Esophagus muscularis mucosa (tissue), 4 donors: ENCODE measurements at regions not wholly inside any gene's neighbourhood (a gene's known extent, or its start where the extent isn't known, plus 50 kb on each side); places are given as distances from the start of the nearest gene placed in this dataset.
"Not testable (repeated sequence)": the region's sequence is repeated elsewhere in the genome, so short reads cannot be mapped to it uniquely, and the experiment has no call there.

Experiments
- DNase-seq: peaks from one replicate; pipeline ENCODE4 v3.0.0-alpha.2; 2017; ENCODE audit errors: extremely low spot score
- H3K27ac ChIP-seq, 4 donors: fragments of 200-600 bp; sonication (generic); replicated peaks in 1 of 4; 1 replicate in 3 of 4; 2 replicates in 1 of 4; pipeline ENCODE4 v1.5.1; 2016 to 2019; ENCODE audit warnings: mild to moderate bottlenecking in 1 of 4
- H3K27me3 ChIP-seq, 4 donors: fragments of 200-600 bp; sonication (generic); one replicate each; pipeline versions ENCODE4 v1.5.1 to v1.6.0; 2016 to 2019
- H3K36me3 ChIP-seq, 4 donors: fragments of 200-600 bp; sonication (generic); one replicate each; pipeline ENCODE4 v1.5.1; 2016 to 2019
- H3K4me1 ChIP-seq, 4 donors: fragments of 200-600 bp; sonication (generic); one replicate each; pipeline ENCODE4 v1.5.1; 2016 to 2019
- H3K4me3 ChIP-seq, 4 donors: fragments of 200-600 bp; sonication (generic); 1 replicate in 2 of 4; 2 replicates in 2 of 4; pipeline ENCODE4 v1.5.1; 2016 to 2019; ENCODE audit warnings: mild to moderate bottlenecking in 4 of 4, moderate library complexity in 1 of 4
- H3K9me3 ChIP-seq, 4 donors: fragments of 200-600 bp; sonication (generic); 1 replicate in 3 of 4; 2 replicates in 1 of 4; pipeline ENCODE4 v1.5.1; 2016 to 2019
- EP300 ChIP-seq: sonication (generic); formaldehyde crosslinking; IDR thresholded peaks from one replicate; pipeline ENCODE4 v1.6.1; 2017; ENCODE audit warnings: antibody characterized with exemption
- POLR2A ChIP-seq: fragments of 450-650 bp; IDR thresholded peaks from one replicate; pipeline ENCODE4 v1.6.1; 2017; ENCODE audit warnings: antibody characterized with exemption, moderate library complexity, mild to moderate bottlenecking, low read depth
- POLR2AphosphoS5 ChIP-seq, 2 donors: sonication (generic); formaldehyde crosslinking; IDR thresholded peaks; one replicate each; pipeline ENCODE4 v1.6.1; 2017; ENCODE audit warnings: antibody characterized with exemption in 2 of 2
- WGBS: methylation state at CpG from one replicate; pipeline ENCODE4 v1.1.5; 2018; 5-methylcytosine and 5-hydroxymethylcytosine counted together
- intact Hi-C: fragments of 100-400 bp; cut with DNase I; formaldehyde crosslinking; loops from one replicate; pipeline ENCODE4 v1.15.1; 2023
- TF ChIP-seq, protein P1 (sequence below), 3 experiments: fragments of 200-600 bp in 2 of 3; fragments of 450-650 bp in 1 of 3; sonication (generic) in 2 of 3; IDR thresholded peaks; one replicate each; pipeline ENCODE4 v1.5.1; 2017 to 2019; ENCODE audit warnings: antibody characterized with exemption in 3 of 3, mild to moderate bottlenecking in 2 of 3, moderate library complexity in 1 of 3

DNA sequence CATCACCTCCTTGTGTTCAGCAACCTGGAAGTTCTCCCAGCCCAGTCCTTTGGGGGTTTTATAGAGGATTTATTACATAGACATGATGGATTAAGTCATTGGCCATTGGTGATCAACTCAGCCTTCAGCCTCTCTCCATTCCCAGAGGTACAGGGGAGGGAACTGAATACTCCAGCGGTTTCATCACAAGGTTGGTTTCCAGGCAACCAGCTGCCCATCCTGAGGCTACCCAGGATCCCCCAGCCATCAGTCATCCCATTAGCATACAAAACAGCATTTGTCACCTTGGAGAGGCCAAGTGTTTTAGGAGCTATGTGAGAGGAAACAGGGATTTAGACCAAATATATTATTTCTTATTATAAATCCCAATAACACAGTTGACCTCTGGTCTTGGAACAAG is 584.8 kb upstream of the NRP1 start:
- intact Hi-C loops = no loop called here
- Histone ChIP-seq H3K9me3 (no peaks in the 10 kb centered on the region), H3K36me3 (no peaks in the 10 kb centered on the region), H3K27me3 (no peaks in the 10 kb centered on the region), H3K27ac (no peak overlapping the region), H3K4me1 (peaks cover 0 to 6% (median 0%) of the 10 kb centered on the region in 4 donors), H3K4me3 (no peak overlapping the region)
- 100% methylated on average over 1 of the region's 1 CpG for WGBS
- no peak for DNase-seq
- TF ChIP-seq POLR2AphosphoS5 (IDR thresholded peaks at IDR 0.05) (no peak), POLR2A (no peak), EP300 (no peak)
- TF ChIP-seq, protein P1, sequence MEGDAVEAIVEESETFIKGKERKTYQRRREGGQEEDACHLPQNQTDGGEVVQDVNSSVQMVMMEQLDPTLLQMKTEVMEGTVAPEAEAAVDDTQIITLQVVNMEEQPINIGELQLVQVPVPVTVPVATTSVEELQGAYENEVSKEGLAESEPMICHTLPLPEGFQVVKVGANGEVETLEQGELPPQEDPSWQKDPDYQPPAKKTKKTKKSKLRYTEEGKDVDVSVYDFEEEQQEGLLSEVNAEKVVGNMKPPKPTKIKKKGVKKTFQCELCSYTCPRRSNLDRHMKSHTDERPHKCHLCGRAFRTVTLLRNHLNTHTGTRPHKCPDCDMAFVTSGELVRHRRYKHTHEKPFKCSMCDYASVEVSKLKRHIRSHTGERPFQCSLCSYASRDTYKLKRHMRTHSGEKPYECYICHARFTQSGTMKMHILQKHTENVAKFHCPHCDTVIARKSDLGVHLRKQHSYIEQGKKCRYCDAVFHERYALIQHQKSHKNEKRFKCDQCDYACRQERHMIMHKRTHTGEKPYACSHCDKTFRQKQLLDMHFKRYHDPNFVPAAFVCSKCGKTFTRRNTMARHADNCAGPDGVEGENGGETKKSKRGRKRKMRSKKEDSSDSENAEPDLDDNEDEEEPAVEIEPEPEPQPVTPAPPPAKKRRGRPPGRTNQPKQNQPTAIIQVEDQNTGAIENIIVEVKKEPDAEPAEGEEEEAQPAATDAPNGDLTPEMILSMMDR (IDR thresholded peaks at IDR 0.05) = no peak

DNA sequence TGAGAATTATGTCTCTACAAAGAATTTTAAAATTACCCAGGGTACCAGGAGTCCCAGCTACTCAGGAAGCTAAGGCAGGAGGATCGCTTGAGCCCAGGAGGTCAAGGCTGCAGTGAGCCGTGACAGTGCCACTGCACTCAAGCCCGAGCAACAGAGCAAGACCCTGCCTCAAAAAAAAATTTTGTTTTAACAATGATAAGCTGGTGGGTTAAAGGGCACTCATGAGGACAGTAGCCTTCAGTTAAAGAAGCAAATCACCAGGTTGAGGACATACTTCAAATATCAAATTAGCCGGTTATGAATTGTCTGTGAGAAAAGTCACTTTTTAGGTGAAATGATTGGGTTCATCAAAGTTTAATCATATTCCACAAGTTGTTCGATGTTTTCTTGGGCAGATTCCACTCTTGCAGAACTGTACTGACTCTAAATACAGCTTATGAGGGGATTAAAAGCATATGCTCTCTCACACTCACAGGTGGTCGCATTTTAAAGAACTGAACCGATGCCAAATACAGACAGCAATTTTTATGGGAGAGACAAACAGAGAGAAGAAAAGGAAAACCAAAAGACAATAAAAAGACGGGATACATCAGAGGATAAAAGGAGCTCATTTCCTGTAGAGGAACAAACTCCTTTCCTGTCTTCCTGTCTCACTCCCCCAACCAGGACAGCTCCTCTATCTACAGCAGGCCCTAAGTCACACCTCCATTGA is 582.8 kb upstream of the NRP1 start:
- 85% methylated on average over 8 of the region's 8 CpGs for WGBS
- no peak for DNase-seq
- H3K27ac ChIP-seq = no peak overlapping the region

DNA sequence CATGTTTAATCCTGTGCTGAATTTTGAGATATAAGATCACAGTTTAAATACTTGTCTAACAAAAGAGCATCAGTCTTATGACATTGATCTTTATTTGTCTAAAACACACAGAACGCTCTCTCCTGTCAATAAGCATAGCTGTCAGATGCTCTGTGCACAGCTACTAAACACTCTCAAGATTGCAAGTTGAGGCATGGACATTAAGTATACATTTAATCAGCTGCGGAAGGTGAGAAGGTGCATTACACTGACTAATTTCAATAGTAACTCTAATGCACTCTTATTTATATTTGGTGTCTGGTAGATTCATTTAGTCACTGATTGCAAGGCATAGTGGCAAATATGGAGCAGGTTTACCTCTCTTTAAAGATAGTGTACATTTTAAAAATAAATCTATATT is 580.3 kb upstream of the NRP1 start:
- H3K4me1 ChIP-seq = peaks cover 0 to 6% (median 0%) of the 10 kb centered on the region in 4 donors
- 95% methylated on average over 2 of the region's 2 CpGs for WGBS

More for the DNA sequence above, 582.8 kb upstream of the NRP1 start:
- no peaks in the 10 kb centered on the region for H3K9me3 ChIP-seq
- H3K4me3 ChIP-seq = no peak overlapping the region
- no peaks in the 10 kb centered on the region for H3K27me3 ChIP-seq
- TF ChIP-seq POLR2AphosphoS5 (IDR thresholded peaks at IDR 0.05) = no peak
- TF ChIP-seq, protein P1 (IDR thresholded peaks at IDR 0.05) = no peak
- TF ChIP-seq POLR2A = no peak
- TF ChIP-seq EP300 = no peak
- H3K36me3 ChIP-seq = no peaks in the 10 kb centered on the region
- intact Hi-C loops = no loop called here
- peaks cover 0 to 6% (median 0%) of the 10 kb centered on the region in 4 donors for H3K4me1 ChIP-seq

DNA sequence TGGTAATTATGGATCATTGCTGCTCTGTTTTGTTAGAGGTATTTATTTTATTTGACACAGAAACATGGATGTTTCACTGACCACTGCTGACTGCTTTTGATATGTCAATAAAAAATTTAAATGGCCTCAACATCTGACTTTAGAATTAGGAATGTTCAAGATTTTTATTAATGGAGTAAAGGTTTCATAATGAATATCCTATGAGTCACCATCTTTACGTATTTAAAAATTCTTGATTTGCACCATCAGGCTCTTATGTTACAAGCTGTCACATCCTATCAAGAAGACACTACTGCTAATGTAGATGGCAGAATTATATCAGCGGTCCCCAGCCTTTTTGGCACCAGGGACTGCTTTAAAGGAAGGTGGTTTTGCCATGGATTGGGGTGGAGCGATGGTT is 578.7 kb upstream of the NRP1 start:
- Histone ChIP-seq H3K27ac (no peak overlapping the region), H3K27me3 (no peaks in the 10 kb centered on the region), H3K4me3 (no peak overlapping the region), H3K9me3 (no peaks in the 10 kb centered on the region), H3K36me3 (no peaks in the 10 kb centered on the region), H3K4me1 (peaks cover 0 to 6% (median 0%) of the 10 kb centered on the region in 4 donors)
- TF ChIP-seq POLR2A (no peak), POLR2AphosphoS5 (IDR thresholded peaks at IDR 0.05) (no peak), EP300 (no peak)
- TF ChIP-seq, protein P1 (IDR thresholded peaks at IDR 0.05) = no peak
- intact Hi-C loops = no loop called here
- 85% methylated on average over 3 of the region's 3 CpGs for WGBS
- no peak for DNase-seq

More for the DNA sequence above, 580.3 kb upstream of the NRP1 start:
- Histone ChIP-seq H3K4me3 (no peak overlapping the region), H3K27ac (no peak overlapping the region), H3K36me3 (no peaks in the 10 kb centered on the region), H3K27me3 (no peaks in the 10 kb centered on the region), H3K9me3 (no peaks in the 10 kb centered on the region)
- TF ChIP-seq POLR2A (no peak), POLR2AphosphoS5 (IDR thresholded peaks at IDR 0.05) (no peak), EP300 (no peak)
- TF ChIP-seq, protein P1 (IDR thresholded peaks at IDR 0.05) = no peak
- intact Hi-C loops = no loop called here
- no peak for DNase-seq

DNA sequence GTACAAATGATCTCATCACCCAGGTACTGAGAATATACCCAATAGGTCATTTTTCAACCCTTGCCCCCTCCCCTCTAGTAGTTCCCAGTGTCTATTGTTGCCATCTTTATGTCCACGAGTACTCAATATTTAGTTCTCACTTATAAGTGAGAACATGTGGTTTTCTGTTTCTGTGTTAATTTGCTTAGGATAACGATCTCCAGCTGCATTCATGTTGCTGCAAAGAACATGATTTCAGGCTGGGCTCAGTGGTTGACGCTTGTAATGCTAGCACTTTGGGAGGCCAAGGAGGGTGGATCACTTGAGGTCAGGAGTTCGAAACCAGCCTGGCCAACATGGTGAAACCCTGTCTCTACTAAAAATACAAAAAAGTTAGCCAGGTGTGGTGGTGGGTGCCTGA is 575.0 kb upstream of the NRP1 start:
- H3K4me3 ChIP-seq, H3K9me3 ChIP-seq, H3K36me3 ChIP-seq, H3K27me3 ChIP-seq, intact Hi-C loops, H3K4me1 ChIP-seq, H3K27ac ChIP-seq, DNase-seq: not testable (repeated sequence)
- 86% methylated on average over 4 of the region's 4 CpGs for WGBS
